ENCODE measurements at regions not wholly inside any gene's neighbourhood (a gene's known extent, or its start where the extent isn't known, plus 50 kb on each side); places are given as distances from the start of the nearest gene placed in this dataset.

DNA sequence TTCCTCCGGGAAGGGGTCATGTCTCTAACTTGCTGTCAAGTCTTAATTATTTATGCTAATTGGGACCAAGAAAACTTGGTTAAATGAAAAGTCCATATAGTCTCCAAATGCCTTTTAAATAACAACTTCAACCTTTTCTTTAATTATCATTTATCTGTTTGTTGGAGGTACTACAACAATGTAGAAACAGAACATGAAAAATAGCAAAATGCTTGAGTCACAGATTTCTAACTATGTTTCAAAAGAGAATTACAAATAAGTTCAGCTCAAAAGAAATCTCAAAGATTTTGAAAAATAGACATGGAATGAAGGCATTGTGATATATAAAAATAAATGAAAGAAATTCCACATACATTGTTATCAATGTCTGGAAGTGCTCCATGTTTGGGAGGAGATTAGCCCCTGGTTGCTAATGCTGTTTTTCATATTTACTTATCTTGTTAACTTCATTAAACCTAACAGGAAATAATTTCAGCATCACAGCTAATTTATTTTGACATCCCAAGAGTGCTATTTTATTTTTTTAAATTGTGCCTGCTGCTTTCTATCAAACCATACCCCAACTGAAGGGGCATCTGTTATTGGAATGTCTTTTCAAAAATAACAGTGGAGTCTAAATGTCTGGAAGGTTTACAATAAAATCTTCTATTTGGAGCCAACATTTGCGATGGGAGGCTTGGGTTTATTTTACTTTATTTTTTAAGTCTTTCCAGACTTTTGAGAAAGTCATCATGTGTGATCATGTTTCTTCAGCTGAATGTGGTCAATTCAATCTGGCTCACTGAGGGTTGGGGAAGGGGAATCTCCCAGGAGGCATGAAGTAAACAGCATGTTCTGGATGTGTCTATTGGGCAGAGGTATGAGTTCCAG, 53.1 kb upstream of the ANKRD55 start:
- DNase-seq (peak in 2 of 4 donors; percentile 82), ATAC-seq (peak; percentile 37)
- no peak overlapping the region for H3K4me3 ChIP-seq
- peak overlapping the region in 1 of 2 donors; percentile 49 for H3K27ac ChIP-seq
- TF ChIP-seq CTCF (IDR thresholded peaks at IDR 0.05) = no peak
- H3K9me3 ChIP-seq = peaks cover 0 to 2% of the 10 kb centered on the region in 2 donors
- no peaks in the 10 kb centered on the region for H3K36me3 ChIP-seq
- intact Hi-C loops (cut with DNase I) = no loop called here
- H3K4me1 ChIP-seq = no peaks in the 10 kb centered on the region
- no peaks in the 10 kb centered on the region for H3K27me3 ChIP-seq

GRCh38 chr5:56282951-56283350, 49.8 kb upstream of the ANKRD55 start:
- TF ChIP-seq CTCF (IDR thresholded peaks at IDR 0.05) = no peak
- no peaks in the 10 kb centered on the region for H3K27me3 ChIP-seq
- H3K4me1 ChIP-seq = peaks cover 0 to 4% of the 10 kb centered on the region in 2 donors
- DNase-seq (no peak), ATAC-seq (no peak)
- intact Hi-C loops (cut with DNase I) = no loop called here
- no peak overlapping the region for H3K27ac ChIP-seq
- H3K36me3 ChIP-seq = no peaks in the 10 kb centered on the region
- no peak overlapping the region for H3K4me3 ChIP-seq
- peaks cover 0 to 2% of the 10 kb centered on the region in 2 donors for H3K9me3 ChIP-seq

All from left lung (tissue), 4 donors.